ENCODE measurements at regions not wholly inside any gene's neighbourhood (a gene's known extent, or its start where the extent isn't known, plus 50 kb on each side); places are given as distances from the start of the nearest gene placed in this dataset.
"Not testable (repeated sequence)": the region's sequence is repeated elsewhere in the genome, so short reads cannot be mapped to it uniquely, and the experiment has no call there.

DNA sequence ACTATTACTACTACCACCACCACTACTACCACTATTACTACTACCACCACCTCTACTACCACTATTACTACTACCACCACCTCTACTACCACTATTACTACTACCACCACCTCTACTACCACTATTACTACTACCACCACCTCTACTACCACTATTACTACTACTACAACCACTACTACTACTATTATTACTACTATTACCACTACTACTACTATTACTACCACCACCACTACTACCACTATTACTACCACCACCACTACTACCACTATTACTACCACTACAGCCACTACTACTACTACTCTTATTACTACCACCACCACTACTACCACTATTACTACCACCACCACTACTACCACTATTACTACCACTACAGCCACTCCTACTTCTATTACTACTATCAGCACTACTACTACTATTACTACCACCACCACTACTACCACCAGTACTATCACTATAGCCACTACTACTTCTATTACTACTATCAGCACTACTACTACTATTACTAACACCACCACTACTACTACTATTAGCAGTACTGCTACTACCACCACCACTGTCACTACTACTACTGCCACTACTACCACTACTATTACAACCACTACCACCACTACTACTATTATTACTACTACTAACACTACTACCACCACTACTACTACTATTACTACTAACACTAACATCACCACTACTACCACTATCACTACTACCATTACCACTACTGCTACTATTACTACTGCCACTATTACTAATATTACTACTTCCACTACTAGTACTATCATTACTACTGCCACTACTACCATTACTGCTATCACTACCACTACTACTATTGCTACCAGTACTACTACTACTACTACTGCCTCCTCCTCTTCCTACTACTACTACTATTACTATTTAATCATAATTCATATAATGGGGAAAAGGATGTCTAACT lies 669.2 kb upstream of the SOX11 start:
- DNase-seq; in situ Hi-C loops (cut with MboI; ENCODE audit: low pct_unique_long_range_greater_than_20kb, low sequenced_read_pairs): not testable (repeated sequence)

- DNase-seq: no peak
- in situ Hi-C loops (cut with MboI; ENCODE audit: low pct_unique_long_range_greater_than_20kb, low sequenced_read_pairs): no loop called here
These were observed 665.5 kb upstream of the SOX11 start for GRCh38 chr2:5026571-5027234.

DNA sequence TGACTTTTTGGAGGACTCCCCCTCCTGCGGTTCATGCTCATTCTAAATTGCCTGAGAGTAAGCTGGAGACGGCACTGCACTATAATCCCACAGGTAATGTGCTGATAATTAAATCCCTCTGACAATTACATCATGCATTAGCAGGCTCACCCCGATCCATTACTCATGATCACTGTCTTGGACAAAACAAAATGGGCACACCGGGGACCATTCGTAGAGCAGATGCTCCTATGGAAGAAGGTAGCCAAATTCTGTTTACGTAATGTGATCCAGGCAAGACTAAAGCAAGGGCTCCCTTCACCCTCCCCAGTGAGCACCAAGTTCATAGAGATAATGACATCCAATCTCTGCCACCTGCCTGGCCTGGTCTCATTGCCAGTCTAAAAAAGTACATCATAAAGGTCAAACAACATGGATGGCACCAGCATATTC lies 657.1 kb upstream of the SOX11 start:
- no peak for DNase-seq
- in situ Hi-C loops (cut with MboI; ENCODE audit: low pct_unique_long_range_greater_than_20kb, low sequenced_read_pairs): no loop called here

- in situ Hi-C loops (cut with MboI; ENCODE audit: low pct_unique_long_range_greater_than_20kb, low sequenced_read_pairs): no loop called here
- no peak for DNase-seq
These were observed 655.9 kb upstream of the SOX11 start for GRCh38 chr2:5036256-5036655.

DNA sequence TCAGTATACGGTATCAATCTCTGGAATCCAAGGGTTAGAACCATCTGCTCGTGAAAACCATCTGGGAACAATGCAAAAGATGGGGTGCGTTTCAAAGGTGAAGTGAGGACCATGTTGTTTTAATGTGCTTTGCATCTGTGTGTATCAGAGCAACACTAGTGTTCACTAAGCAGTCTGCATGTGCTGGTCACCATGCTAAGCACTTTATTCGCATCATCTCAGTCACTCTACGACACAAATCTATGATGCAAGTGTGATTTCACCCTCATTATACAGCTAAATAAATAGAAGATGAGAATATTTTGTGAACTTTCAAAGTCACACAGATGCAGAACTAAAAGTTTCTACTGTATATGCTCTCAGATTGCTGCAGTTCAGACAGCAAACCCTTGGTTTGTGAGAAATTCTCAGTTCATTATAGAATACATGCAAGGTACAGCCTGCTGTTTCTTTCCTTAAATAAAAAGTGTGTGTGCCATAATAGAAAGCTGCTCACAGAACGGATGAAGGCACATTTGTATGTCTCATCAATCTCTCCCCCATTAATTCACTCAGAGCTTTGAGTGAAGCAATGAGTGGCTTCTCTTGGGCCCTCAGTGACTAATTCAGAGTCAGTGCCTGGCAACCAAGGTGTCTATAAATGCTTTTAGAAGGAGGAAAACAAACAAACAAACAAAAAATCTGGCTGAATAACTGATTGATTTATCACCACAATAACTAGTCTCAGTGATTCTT lies 652.8 kb upstream of the SOX11 start:
- no peak for DNase-seq
- in situ Hi-C loops (cut with MboI; ENCODE audit: low pct_unique_long_range_greater_than_20kb, low sequenced_read_pairs): no loop called here

GRCh38 chr2:5040571-5040970 lies 651.6 kb upstream of the SOX11 start:
- in situ Hi-C loops (cut with MboI; ENCODE audit: low pct_unique_long_range_greater_than_20kb, low sequenced_read_pairs): no loop called here
- no peak for DNase-seq

GRCh38 chr2:5041501-5041900 lies 650.7 kb upstream of the SOX11 start:
- in situ Hi-C loops (cut with MboI; ENCODE audit: low pct_unique_long_range_greater_than_20kb, low sequenced_read_pairs): no loop called here
- no peak for DNase-seq

GRCh38 chr2:5042666-5043440 lies 649.3 kb upstream of the SOX11 start:
- in situ Hi-C loops (cut with MboI; ENCODE audit: low pct_unique_long_range_greater_than_20kb, low sequenced_read_pairs): no loop called here
- DNase-seq: no peak

DNA sequence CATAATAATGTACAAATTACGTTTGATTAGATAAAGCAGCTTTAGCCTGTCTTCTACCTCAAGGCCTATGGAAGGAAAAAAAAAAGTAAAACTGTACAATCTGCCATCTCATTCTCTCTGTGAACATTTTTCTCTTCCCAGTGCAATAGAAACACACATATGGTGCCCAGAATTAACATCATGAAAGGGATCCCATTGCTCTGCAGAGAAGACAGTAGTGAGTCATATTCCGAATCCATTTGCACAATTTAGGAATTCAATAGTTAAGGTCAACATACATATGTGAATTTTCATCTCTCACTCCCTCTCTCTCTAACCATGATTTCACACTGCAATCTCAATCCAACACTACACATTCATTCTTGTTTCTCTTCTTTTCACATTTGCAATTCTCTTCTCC lies 640.9 kb upstream of the SOX11 start:
- in situ Hi-C loops (cut with MboI; ENCODE audit: low pct_unique_long_range_greater_than_20kb, low sequenced_read_pairs): no loop called here
- DNase-seq: no peak

DNA sequence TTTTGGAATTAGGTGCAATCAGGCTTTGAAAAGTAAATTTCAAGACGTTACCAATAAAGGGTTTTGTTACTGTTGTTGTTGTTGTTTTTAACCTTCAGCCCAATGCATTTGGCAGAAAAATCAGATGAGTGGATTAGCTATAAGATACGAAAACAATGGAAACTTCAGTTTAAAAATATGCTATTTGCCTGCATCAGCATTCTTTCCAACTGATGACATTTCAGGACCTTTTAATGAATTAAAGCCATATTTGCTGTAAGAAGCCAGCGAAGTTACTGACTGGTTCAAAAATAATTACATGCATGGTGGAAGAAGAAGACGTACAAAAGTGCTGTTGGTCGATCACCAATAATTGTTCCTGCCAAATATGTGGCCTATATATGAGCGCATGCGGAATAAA lies 639.3 kb upstream of the SOX11 start:
- in situ Hi-C loops (cut with MboI; ENCODE audit: low pct_unique_long_range_greater_than_20kb, low sequenced_read_pairs): no loop called here
- DNase-seq: no peak

GRCh38 chr2:5057891-5058351 lies 634.3 kb upstream of the SOX11 start:
- in situ Hi-C loops (cut with MboI; ENCODE audit: low pct_unique_long_range_greater_than_20kb, low sequenced_read_pairs): no loop called here

DNA sequence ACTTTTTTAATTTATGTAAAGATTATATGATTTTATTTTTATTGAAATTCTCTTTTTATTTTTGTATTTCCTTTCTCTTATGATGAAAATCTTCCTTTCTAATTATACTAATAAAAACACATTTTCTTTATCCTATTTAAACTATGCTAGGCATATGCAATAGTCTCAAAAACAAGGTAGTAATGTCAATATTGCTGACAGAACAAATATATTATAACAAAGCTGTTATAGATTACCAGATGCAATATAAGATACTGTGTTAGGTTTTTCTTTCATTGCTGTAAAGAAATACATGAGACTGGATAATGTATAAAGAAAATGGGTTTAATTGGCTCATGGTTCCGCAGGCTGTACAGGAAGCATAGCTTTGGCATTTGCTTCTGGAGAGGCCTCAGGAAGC lies 631.2 kb upstream of the SOX11 start:
- DNase-seq: no peak
- in situ Hi-C loops (cut with MboI; ENCODE audit: low pct_unique_long_range_greater_than_20kb, low sequenced_read_pairs): no loop called here

More at GRCh38 chr2:5057891-5058351, 634.3 kb upstream of the SOX11 start:
- no peak for DNase-seq

- no peak for DNase-seq
- in situ Hi-C loops (cut with MboI; ENCODE audit: low pct_unique_long_range_greater_than_20kb, low sequenced_read_pairs): no loop called here
These were observed 627.5 kb upstream of the SOX11 start for GRCh38 chr2:5064687-5065086.

DNA sequence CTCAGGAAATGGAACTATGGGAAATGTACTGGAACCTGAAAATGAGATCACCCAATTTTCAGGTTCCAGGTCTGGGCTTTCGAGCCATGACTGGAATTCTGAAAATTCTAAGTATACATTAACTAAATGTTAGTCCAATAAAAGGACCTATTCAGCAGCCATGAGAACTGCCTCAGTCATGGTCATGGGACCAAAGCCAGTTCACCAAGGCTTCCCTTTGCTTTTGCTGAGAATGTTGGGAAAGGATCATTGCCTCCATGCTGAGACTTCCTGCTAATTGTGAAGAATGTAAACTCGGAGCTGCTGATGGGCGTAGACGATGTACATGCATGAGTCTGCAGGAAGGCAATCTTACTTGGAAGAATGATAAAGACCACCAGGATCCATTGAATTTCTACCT lies 624.4 kb upstream of the SOX11 start:
- no peak for DNase-seq
- in situ Hi-C loops (cut with MboI; ENCODE audit: low pct_unique_long_range_greater_than_20kb, low sequenced_read_pairs): no loop called here

DNA sequence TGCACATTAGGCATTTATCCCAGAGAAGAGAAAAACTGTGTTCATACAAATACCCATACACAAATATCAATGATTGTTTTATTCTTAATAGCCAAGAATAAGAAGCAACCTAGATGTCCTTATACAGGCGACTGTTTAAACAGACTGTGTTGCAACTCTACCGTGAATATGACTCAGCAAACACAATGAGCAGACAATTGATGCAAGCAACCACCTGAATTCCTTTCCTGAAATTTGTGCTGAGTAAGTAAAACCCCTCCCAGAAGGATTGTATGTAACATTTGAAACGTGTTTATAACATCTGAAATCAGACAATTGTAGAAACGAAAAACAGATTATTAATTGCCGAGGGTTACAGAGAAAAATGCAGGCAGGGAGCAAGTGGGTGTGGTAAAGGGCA lies 621.9 kb upstream of the SOX11 start:
- no peak for DNase-seq

GRCh38 chr2:5074733-5075132 lies 617.5 kb upstream of the SOX11 start:
- in situ Hi-C loops (cut with MboI; ENCODE audit: low pct_unique_long_range_greater_than_20kb, low sequenced_read_pairs): no loop called here
- no peak for DNase-seq

More for the DNA sequence above, 621.9 kb upstream of the SOX11 start:
- in situ Hi-C loops (cut with MboI; ENCODE audit: low pct_unique_long_range_greater_than_20kb, low sequenced_read_pairs): no loop called here

DNA sequence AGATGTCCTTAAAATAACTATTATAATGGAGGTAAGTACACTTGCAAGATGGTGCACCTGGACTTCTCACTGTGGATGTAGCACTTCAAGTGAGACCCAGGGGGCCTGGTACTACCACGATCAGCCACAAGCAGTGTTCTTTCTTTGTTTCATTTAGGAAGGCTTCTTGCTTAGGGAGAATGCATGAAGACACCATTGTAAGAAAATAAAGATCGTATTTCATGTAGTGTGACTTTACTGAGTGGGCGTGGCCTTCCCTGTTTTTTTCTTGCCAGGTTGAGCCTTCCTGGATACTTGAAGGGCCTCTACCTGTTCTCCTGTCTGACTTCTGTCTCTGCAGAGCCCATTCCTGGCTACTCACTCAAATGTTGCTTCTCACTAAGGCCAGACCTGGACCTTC lies 615.6 kb upstream of the SOX11 start:
- DNase-seq: no peak
- in situ Hi-C loops (cut with MboI; ENCODE audit: low pct_unique_long_range_greater_than_20kb, low sequenced_read_pairs): no loop called here

- in situ Hi-C loops (cut with MboI; ENCODE audit: low pct_unique_long_range_greater_than_20kb, low sequenced_read_pairs): no loop called here
- no peak for DNase-seq
These were observed 614.6 kb upstream of the SOX11 start for GRCh38 chr2:5077479-5078089.

- DNase-seq: no peak
- in situ Hi-C loops (cut with MboI; ENCODE audit: low pct_unique_long_range_greater_than_20kb, low sequenced_read_pairs): no loop called here
These were observed 608.8 kb upstream of the SOX11 start for GRCh38 chr2:5083402-5083801.
